ENCODE measurements at regions not wholly inside any gene's neighbourhood (a gene's known extent, or its start where the extent isn't known, plus 50 kb on each side); places are given as distances from the start of the nearest gene placed in this dataset.

GRCh38 chr11:95549301-95549700 lies 240.3 kb downstream of the FAM76B start:
- no peak for DNase-seq (ENCODE audit: low read depth in 2 of 2)

DNA sequence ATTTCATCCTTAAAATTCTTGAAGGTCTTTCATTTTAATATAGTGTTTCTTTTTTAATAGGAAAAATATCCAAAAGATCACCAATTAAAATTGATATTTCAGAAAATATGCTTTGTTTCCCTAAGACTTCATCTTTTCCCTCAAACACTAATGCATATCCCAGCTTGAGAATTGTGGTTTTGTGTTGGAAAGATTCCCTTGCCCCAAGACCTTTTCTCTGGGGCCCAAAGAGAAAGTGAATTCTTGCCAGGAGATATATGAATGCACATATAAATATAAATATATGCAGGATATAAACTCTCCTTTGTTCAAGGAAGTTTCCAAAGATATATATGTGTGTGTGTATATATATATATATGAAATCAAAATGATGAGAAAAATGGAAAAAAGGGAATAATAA lies 241.2 kb downstream of the FAM76B start:
- DNase-seq (ENCODE audit: low read depth in 2 of 2), result no peak

DNA sequence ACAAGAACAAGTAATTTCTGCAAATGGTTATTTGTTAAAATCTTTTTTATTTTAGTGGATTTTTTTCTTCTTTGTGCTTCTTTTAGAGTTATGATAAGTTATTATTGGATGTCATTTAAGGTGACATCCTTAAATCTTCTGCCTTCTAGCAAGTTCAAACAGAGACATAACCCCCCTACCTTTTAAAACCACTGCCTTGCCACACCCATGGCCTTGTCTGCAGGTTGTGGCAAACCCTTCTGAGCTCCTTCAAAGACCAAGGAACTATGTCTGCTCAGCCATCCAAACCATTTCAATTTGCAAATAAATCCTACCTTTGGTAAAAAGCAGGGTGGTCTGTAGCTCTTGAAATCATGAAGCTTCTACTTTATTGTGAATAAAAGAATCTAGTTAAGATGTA lies 241.6 kb downstream of the FAM76B start:
- DNase-seq (ENCODE audit: low read depth in 2 of 2), result no peak

- no peak for DNase-seq (ENCODE audit: low read depth in 2 of 2)
Measured at GRCh38 chr11:95547186-95547585, 242.4 kb downstream of the FAM76B start.

GRCh38 chr11:95545116-95545875 lies 244.3 kb downstream of the FAM76B start:
- no peak for DNase-seq (ENCODE audit: low read depth in 2 of 2)

DNA sequence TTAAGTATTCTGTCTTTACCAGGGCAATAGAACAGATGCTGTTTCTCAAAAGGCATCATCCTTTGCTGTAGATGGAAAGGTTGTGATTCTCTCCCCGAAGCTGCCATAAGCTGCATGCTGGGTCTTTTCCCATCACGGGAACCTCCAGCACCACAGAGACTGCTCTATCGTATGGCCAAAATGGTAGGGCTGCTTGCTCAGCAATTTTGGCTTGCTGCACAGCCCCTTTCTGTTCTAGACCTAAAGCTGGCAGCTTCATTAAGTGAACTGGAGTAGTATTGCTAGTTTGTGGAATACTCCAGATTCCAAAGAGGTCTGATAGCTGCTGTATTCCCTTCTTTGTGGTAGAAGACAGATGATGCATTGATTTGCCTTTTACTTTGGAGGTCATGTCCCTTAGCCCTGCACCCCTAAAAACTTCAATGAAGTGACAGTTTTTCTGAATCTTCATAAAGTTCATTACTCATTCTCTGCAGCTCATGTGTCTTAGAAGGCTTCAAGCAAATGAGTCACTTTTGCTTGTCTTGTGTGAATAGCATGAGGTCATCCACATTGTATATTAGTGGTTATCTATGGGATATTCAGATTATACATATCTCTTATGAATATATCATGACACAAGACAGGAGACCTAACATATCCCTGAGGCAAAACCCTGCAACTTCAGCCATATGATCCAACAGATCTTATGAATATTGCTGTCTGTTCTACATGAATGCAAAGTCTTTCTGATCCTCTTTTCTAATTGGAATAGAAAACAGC lies 245.3 kb downstream of the FAM76B start:
- no peak for DNase-seq (ENCODE audit: low read depth in 2 of 2)

DNA sequence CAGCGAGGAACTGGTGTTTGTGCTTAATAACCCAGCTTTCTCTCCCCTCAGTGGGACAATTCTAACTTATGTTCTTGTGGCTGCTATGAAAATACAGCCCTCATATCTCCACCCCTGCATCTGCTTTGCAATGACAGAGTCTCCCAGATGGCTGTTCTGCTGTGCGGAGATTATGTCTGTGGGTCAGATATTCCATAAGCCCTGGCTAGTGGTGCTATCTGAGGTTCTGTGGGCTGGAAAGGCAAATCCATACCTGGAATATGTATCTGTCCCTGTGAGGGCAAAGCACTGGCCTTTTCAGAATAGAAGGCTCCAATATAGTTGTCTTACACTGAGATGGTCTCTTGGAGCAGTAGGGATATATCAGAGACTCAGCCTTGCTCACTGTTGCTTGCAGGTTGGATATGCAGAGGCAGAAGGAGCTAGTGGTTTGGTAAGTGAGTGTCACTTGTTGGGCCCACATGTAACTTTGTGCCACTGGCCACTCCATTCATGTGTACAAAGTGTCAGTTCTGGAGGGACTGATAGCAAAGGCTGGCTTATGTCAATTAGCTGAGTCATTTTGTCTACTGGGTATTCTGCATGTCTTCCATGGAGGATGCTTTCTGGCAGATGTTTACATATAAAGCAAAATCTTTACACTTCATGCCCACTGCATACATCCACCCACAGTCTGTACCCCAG lies 246.6 kb downstream of the FAM76B start:
- DNase-seq (ENCODE audit: low read depth in 2 of 2), result no peak

- DNase-seq (ENCODE audit: low read depth in 2 of 2), result no peak
Measured at GRCh38 chr11:95541715-95542114, 247.9 kb downstream of the FAM76B start.

DNA sequence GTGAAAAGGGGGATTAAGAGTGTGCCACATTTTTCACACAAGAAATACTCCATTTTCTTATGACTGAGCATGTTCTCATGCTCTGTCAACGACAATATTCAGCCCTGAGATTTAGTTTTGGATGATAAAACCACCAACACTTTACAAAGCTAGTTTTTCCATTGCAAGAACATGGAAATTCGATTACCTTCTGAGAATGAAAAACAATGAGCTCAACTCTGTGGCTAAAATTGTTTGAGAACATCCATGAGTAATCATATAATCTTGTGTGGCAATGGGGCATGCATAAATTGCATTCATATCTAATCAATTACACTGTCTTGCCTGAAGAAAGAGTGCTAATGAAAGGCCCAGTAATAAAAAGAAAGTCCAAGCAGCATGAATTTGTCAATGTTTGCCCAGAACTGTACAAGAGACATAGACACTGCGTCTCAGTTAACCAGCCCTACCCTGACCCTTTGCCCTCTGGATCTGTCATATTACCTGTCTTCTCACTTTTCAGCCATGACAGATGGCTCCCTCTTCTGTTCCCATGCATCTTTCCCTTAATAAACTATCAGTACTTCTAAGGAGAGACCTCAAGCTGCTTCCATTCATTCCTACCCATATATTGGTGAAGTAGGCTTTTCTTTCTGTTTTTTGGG lies 253.4 kb downstream of the FAM76B start:
- no peak for DNase-seq (ENCODE audit: low read depth in 2 of 2)

GRCh38 chr11:95534809-95535208 lies 254.8 kb downstream of the FAM76B start:
- no peak for DNase-seq (ENCODE audit: low read depth in 2 of 2)

DNA sequence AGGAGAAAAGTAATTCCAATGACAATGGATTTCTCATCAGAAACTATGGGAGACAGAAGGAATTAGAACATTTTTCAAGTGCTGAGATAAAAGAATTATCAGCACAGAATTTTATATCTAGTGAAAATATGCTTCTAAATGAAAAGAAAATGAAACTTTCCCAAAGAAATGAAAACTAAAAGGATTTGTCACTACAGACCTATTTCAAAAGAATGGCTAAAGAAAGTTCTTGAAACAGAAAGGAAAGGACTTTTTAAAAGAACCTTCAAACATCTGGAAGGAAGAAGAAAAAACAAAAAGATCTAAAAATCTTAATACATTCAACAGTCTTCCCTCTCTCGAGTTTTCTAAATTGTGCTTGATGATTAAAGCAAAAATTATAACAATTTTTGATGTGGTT lies 255.4 kb downstream of the FAM76B start:
- no peak for DNase-seq (ENCODE audit: low read depth in 2 of 2)

DNA sequence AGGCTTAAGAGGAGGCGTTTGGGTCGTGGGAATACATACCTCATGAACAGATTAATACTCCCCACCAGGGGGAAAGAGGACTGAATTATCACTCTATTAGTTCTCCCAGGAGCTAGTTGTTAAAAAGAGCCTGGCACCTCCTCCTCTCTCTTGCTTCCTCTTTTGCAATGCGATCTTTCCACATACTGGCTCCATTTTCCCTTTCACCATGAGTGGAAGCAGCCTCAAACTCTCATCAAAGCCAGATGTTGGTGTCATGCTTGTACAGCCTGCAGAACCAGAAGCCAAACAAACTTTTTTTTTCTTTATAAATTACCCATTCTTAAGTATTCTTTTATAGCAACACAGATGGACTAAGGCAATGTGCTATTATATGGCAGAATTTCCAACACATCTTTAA lies 258.5 kb downstream of the FAM76B start:
- no peak for DNase-seq (ENCODE audit: low read depth in 2 of 2)

DNA sequence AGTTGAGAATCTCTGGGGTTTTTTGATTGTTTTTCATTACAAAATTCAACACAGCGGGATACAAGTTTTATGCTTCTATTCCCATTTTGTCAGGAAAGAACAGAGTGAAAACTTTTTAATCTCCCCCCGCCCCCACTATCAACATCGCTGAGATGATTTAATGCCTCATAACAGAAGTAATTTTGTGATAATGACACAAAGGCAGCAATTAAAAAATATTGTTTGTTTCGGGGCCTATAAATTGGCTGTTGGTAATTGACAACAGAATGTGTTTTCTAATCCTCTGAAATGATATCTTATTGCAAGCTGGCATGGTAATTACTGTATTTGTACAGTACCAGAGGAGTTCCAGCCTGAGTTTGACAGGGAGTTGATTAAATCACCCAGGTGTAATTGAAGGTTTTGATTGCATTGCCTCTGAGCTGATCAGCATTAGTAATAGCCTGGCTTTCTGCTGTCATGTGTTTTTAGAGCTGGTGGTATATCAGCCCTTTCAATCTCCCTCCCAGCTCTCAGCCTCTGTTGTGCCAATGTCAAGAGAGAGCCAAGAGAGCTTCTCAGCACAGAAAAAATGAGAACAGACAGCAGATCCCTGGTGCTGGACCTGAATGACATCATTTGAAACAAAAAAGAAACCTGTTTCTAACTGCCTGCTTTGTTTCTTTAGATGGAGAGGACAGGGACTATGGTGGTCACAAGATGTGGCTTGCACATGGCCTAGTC lies 265.1 kb downstream of the FAM76B start:
- DNase-seq (ENCODE audit: low read depth in 2 of 2), result no peak

DNA sequence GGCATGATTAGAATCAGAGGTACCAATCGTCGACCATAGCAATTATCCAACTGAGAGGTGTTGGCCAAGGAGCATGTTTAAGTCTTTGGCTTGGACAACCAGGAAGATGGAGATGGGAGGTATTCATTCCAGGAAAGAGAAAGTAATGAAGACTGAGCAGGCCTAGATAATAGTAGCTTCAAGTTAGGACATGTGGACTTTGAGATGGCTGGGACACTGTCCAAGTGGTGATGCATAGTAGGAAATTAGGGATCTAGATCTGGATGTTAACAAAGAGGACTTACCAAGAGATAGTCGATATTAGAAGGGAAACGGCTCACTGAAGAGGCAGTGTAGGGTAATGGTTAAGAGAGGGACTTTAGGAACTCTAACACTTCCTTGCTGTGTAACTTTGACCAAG lies 266.7 kb downstream of the FAM76B start:
- no peak for DNase-seq (ENCODE audit: low read depth in 2 of 2)

GRCh38 chr11:95521862-95522261 lies 267.7 kb downstream of the FAM76B start:
- DNase-seq (ENCODE audit: low read depth in 2 of 2), result no peak

DNA sequence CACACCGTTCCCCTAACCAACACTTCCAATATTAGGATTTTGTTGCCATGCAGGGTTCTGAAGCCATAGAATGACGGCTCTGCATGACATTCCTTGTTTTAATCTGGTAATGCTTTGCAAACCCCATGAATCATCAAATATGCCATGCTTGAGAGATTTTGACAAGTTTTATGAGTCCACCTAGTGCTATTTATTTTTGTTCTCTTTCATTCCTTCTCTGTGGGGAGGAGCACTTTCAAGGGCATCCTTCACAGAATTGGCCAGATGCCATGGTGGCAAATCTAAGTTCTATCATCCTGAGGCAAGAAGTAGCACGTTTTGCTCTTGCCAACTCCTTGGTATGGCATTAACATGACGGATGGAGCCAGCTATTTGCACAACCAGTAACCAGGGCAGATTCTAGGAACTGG lies 268.4 kb downstream of the FAM76B start:
- DNase-seq (ENCODE audit: low read depth in 2 of 2), result no peak

GRCh38 chr11:95520369-95521132 lies 269.0 kb downstream of the FAM76B start:
- DNase-seq (ENCODE audit: low read depth in 2 of 2), result no peak

DNA sequence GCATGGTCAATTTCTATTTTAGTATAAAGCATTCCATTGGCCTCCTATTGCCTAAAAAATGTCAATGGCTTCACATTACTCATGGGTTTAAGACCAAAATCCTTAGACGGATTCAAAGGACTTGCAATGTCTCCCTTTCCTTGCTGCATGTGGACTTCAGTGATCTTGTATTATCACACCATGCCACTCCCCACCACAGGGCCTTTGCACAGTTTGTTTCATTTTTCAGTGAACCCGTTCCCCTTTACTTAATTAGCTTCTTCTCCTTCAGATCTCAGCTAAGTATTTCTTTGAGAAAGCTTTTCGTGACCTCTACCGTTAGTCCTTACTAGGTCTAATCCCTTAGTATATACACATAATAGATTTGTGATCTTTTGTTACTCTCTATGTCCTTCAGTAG lies 269.7 kb downstream of the FAM76B start:
- no peak for DNase-seq (ENCODE audit: low read depth in 2 of 2)

DNA sequence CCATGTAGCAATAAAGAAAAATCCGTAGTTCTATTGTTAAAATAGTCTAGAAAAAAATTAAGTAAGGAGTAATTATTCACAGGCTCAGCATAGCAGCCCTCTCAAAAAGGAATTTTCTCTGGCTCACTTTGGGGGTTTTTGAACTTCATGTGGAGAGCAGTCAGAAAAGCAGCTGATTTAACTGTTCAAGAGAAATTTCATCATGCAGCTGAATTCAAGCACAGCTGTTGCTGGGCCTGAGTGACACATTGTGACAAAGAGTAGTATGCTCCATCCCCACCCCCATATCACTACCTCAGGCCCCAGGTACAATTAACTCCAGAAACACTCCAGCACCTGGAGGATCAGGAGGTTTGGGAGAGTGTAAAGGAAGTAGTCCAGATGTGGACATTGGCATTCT lies 272.1 kb downstream of the FAM76B start:
- DNase-seq (ENCODE audit: low read depth in 2 of 2), result no peak

DNA sequence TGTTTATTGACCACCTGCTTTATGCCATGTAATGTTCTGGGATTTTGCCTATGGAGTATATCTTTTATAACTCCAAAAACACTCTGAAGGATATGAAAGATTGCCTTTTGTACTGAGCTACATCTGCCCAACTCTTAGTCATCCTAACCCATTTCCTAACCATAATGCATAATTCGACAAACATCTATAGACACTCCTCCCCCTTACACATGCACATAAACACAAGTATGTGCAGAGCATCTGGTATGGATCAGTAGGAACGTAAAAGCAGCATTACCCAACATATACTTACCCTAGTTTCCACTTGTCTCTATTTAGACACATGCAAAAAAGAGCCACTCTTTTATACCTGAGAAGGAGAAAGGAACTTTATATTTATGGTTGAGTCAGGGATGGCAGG lies 272.8 kb downstream of the FAM76B start:
- no peak for DNase-seq (ENCODE audit: low read depth in 2 of 2)

DNA sequence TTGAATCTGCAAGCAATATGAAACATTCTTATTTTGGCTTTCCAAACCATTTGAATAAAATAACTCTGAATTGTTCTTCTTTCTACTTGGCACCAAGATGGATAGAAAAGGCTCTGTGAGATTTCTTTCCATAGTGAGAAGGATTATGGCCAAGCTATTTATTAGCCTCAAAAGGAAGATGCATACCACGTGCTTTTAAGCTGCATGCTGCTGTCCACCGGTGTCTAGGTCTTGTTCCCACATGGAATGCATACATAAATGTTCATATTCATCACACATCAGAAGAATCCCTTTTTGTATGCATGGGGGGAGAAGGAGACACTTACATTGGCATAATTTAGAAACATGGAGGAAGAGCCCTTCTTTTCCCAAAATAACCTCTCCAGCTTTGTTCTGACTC lies 273.4 kb downstream of the FAM76B start:
- no peak for DNase-seq (ENCODE audit: low read depth in 2 of 2)
